Prostate gland (tissue), 2 donors: ENCODE measurements at regions not wholly inside any gene's neighbourhood (a gene's known extent, or its start where the extent isn't known, plus 50 kb on each side); places are given as distances from the start of the nearest gene placed in this dataset.

Experiments used
- POLR2A ChIP-seq: fragments of 450-650 bp; IDR thresholded peaks from one replicate; pipeline ENCODE4 v1.6.1; 2016; ENCODE audit warnings: antibody characterized with exemption, mild to moderate bottlenecking
- POLR2AphosphoS5 ChIP-seq: sonication (generic); formaldehyde crosslinking; IDR thresholded peaks from one replicate; pipeline ENCODE4 v1.6.1; 2017; ENCODE audit warnings: antibody characterized with exemption
- TF ChIP-seq, protein P1 (sequence below), 4 experiments: fragments of 200-600 bp in 2 of 4; fragments of 450-650 bp in 2 of 4; sonication (generic) in 2 of 4; IDR thresholded peaks; 1 replicate in 3 of 4; 2 replicates in 1 of 4; pipeline ENCODE4 v1.5.1; 2016 to 2019; ENCODE audit warnings: antibody characterized with exemption in 4 of 4, mild to moderate bottlenecking in 2 of 4, moderate library complexity in 2 of 4

DNA sequence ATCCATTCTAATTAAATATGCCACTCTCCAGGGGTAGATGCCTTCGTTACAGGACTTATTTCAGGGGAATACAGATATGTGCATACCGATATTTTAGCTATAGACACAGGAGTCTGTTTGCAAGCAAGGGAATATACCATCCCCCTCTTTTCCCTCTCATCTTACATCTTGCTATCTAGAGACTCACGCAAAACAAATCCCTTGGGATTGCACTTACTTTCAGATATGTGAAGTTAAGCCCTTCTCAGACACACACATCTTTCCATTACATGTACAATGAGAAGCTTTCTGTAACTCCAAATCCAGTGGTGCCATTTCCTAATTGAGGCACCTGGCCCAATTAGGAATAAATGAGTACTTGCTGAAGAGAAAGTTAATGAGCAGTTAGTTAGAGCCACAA, 250.4 kb upstream of the FZD8 start:
- TF ChIP-seq POLR2A: no peak
- TF ChIP-seq, protein P1, sequence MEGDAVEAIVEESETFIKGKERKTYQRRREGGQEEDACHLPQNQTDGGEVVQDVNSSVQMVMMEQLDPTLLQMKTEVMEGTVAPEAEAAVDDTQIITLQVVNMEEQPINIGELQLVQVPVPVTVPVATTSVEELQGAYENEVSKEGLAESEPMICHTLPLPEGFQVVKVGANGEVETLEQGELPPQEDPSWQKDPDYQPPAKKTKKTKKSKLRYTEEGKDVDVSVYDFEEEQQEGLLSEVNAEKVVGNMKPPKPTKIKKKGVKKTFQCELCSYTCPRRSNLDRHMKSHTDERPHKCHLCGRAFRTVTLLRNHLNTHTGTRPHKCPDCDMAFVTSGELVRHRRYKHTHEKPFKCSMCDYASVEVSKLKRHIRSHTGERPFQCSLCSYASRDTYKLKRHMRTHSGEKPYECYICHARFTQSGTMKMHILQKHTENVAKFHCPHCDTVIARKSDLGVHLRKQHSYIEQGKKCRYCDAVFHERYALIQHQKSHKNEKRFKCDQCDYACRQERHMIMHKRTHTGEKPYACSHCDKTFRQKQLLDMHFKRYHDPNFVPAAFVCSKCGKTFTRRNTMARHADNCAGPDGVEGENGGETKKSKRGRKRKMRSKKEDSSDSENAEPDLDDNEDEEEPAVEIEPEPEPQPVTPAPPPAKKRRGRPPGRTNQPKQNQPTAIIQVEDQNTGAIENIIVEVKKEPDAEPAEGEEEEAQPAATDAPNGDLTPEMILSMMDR (IDR thresholded peaks at IDR 0.05): no peak
- TF ChIP-seq POLR2AphosphoS5: no peak
